ENCODE measurements at regions not wholly inside any gene's neighbourhood (a gene's known extent, or its start where the extent isn't known, plus 50 kb on each side); places are given as distances from the start of the nearest gene placed in this dataset.

DNA sequence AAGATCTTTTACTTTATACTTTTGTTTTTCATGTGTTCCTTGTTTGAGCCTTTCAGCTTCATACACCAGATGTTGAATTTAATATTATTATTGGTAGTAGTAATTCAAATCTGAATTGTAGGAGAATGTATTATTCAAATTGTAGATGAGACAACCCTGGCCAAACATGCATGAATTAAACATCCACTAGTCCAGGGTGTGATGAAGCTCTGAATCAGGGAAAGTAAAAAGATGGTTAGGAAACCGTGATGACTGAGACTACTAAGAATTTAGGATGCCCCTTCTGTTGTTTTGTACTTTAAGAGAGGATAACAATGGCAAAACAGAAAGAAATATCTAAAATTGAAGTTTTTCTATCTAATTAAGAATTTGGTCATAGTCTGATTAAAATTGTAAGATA lies 227.8 kb upstream of the CDH2 start:
- ChIA-PET POLR2A (no interaction called here), CTCF (no interaction called here)
- Histone ChIP-seq H3K36me3 (ENCODE audit: control insufficient read depth in 2 of 2, insufficient read depth in 1 of 2, low read length in 2 of 2) (no peaks in the 10 kb centered on the region), H3K4me3 (ENCODE audit: low read depth, low read length) (no peak overlapping the region), H3K27ac (ENCODE audit: extremely low read depth, low read depth, low read length) (no peak overlapping the region), H3K9me3 (ENCODE audit: control insufficient read depth, insufficient read depth, low read depth, low read length) (no peaks in the 10 kb centered on the region), H3K4me1 (ENCODE audit: control insufficient read depth, insufficient read depth, low read length) (no peaks in the 10 kb centered on the region)
- TF ChIP-seq, protein P1, sequence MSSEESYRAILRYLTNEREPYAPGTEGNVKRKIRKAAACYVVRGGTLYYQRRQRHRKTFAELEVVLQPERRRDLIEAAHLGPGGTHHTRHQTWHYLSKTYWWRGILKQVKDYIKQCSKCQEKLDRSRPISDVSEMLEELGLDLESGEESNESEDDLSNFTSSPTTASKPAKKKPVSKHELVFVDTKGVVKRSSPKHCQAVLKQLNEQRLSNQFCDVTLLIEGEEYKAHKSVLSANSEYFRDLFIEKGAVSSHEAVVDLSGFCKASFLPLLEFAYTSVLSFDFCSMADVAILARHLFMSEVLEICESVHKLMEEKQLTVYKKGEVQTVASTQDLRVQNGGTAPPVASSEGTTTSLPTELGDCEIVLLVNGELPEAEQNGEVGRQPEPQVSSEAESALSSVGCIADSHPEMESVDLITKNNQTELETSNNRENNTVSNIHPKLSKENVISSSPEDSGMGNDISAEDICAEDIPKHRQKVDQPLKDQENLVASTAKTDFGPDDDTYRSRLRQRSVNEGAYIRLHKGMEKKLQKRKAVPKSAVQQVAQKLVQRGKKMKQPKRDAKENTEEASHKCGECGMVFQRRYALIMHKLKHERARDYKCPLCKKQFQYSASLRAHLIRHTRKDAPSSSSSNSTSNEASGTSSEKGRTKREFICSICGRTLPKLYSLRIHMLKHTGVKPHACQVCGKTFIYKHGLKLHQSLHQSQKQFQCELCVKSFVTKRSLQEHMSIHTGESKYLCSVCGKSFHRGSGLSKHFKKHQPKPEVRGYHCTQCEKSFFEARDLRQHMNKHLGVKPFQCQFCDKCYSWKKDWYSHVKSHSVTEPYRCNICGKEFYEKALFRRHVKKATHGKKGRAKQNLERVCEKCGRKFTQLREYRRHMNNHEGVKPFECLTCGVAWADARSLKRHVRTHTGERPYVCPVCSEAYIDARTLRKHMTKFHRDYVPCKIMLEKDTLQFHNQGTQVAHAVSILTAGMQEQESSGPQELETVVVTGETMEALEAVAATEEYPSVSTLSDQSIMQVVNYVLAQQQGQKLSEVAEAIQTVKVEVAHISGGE (tag by site-specific recombination; conservative IDR thresholded peaks at IDR 0.05; ENCODE audit: low read depth): no peak
- TF ChIP-seq ZNF146 (tag by site-specific recombination; IDR thresholded peaks at IDR 0.05) (no peak), ZNF133 (tag by site-specific recombination; IDR thresholded peaks at IDR 0.05) (no peak), PRDM4 (tag by site-specific recombination; IDR thresholded peaks at IDR 0.05) (no peak), ZNF280C (tag by site-specific recombination; IDR thresholded peaks at IDR 0.05) (no peak), ZNF626 (tag by site-specific recombination; IDR thresholded peaks at IDR 0.05) (no peak), SP2 (tag by site-specific recombination; IDR thresholded peaks at IDR 0.05) (no peak)
- TF ChIP-seq, protein P2, sequence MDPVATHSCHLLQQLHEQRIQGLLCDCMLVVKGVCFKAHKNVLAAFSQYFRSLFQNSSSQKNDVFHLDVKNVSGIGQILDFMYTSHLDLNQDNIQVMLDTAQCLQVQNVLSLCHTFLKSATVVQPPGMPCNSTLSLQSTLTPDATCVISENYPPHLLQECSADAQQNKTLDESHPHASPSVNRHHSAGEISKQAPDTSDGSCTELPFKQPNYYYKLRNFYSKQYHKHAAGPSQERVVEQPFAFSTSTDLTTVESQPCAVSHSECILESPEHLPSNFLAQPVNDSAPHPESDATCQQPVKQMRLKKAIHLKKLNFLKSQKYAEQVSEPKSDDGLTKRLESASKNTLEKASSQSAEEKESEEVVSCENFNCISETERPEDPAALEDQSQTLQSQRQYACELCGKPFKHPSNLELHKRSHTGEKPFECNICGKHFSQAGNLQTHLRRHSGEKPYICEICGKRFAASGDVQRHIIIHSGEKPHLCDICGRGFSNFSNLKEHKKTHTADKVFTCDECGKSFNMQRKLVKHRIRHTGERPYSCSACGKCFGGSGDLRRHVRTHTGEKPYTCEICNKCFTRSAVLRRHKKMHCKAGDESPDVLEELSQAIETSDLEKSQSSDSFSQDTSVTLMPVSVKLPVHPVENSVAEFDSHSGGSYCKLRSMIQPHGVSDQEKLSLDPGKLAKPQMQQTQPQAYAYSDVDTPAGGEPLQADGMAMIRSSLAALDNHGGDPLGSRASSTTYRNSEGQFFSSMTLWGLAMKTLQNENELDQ (tag by site-specific recombination; IDR thresholded peaks at IDR 0.05; ENCODE audit: low read depth): no peak

GRCh38 chr18:28399781-28400362 lies 222.9 kb upstream of the CDH2 start:
- no peaks in the 10 kb centered on the region for H3K4me1 ChIP-seq (ENCODE audit: control insufficient read depth, insufficient read depth, low read length)
- H3K27ac ChIP-seq (ENCODE audit: extremely low read depth, low read depth, low read length): no peak overlapping the region
- no peak overlapping the region for H3K4me3 ChIP-seq (ENCODE audit: low read depth, low read length)
- POLR2A ChIA-PET: no interaction called here
- H3K9me3 ChIP-seq (ENCODE audit: control insufficient read depth, insufficient read depth, low read depth, low read length): no peaks in the 10 kb centered on the region
- CTCF ChIA-PET: interaction anchor here (0.7 kb wide), 1 partner anchor 349 kb away, joined by 3 read pairs; no protein-coding TSS in a partner anchor
- H3K36me3 ChIP-seq (ENCODE audit: control insufficient read depth in 2 of 2, insufficient read depth in 1 of 2, low read length in 2 of 2): no peaks in the 10 kb centered on the region
- no peak for TF ChIP-seq ZNF19 (tag by site-specific recombination; IDR thresholded peaks at IDR 0.05; ENCODE audit: low read depth)
- TF ChIP-seq ZNF138 (tag by site-specific recombination; IDR thresholded peaks at IDR 0.05; ENCODE audit: borderline replicate concordance): no peak
- TF ChIP-seq, protein P3, sequence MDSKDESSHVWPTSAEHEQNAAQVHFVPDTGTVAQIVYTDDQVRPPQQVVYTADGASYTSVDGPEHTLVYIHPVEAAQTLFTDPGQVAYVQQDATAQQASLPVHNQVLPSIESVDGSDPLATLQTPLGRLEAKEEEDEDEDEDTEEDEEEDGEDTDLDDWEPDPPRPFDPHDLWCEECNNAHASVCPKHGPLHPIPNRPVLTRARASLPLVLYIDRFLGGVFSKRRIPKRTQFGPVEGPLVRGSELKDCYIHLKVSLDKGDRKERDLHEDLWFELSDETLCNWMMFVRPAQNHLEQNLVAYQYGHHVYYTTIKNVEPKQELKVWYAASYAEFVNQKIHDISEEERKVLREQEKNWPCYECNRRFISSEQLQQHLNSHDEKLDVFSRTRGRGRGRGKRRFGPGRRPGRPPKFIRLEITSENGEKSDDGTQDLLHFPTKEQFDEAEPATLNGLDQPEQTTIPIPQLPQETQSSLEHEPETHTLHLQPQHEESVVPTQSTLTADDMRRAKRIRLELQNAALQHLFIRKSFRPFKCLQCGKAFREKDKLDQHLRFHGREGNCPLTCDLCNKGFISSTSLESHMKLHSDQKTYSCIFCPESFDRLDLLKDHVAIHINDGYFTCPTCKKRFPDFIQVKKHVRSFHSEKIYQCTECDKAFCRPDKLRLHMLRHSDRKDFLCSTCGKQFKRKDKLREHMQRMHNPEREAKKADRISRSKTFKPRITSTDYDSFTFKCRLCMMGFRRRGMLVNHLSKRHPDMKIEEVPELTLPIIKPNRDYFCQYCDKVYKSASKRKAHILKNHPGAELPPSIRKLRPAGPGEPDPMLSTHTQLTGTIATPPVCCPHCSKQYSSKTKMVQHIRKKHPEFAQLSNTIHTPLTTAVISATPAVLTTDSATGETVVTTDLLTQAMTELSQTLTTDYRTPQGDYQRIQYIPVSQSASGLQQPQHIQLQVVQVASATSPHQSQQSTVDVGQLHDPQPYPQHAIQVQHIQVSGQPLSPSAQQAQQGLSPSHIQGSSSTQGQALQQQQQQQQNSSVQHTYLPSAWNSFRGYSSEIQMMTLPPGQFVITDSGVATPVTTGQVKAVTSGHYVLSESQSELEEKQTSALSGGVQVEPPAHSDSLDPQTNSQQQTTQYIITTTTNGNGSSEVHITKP (tag by site-specific recombination; IDR thresholded peaks at IDR 0.05): no peak
- TF ChIP-seq ZNF707 (tag by site-specific recombination; IDR thresholded peaks at IDR 0.05): no peak
- TF ChIP-seq ZBTB1 (tag by site-specific recombination; IDR thresholded peaks at IDR 0.05): no peak
- TF ChIP-seq ZNF664 (tag by site-specific recombination; IDR thresholded peaks at IDR 0.05): no peak
- no peak for TF ChIP-seq REPIN1 (tag by site-specific recombination; IDR thresholded peaks at IDR 0.05; ENCODE audit: low read depth)
- no peak for TF ChIP-seq HOXD13 (CRISPR knock-in tag; IDR thresholded peaks at IDR 0.05; ENCODE audit: borderline replicate concordance)
- TF ChIP-seq SCRT1 (tag by site-specific recombination; IDR thresholded peaks at IDR 0.05; ENCODE audit: borderline replicate concordance): no peak
- TF ChIP-seq ZNF48 (tag by site-specific recombination; IDR thresholded peaks at IDR 0.05): no peak
- TF ChIP-seq ZNF221 (tag by site-specific recombination; IDR thresholded peaks at IDR 0.05; ENCODE audit: borderline replicate concordance): no peak
- TF ChIP-seq ZNF837 (tag by site-specific recombination; IDR thresholded peaks at IDR 0.05): no peak
- no peak for TF ChIP-seq HOXA7 (CRISPR knock-in tag; IDR thresholded peaks at IDR 0.05; ENCODE audit: borderline replicate concordance)
